Stomach (tissue), 4 donors: ENCODE measurements at regions not wholly inside any gene's neighbourhood (a gene's known extent, or its start where the extent isn't known, plus 50 kb on each side); places are given as distances from the start of the nearest gene placed in this dataset.

Experiments used
- CTCF ChIP-seq, 7 experiments: fragments of 450-650 bp in 4 of 7; fragments of 200-600 bp in 3 of 7; sonication (generic) in 3 of 7; IDR thresholded peaks; one replicate each; pipeline ENCODE4 v1.5.1; 2016 to 2019; ENCODE audit warnings: antibody characterized with exemption in 7 of 7, control low read depth in 2 of 7, mild to moderate bottlenecking in 1 of 7
- POLR2A ChIP-seq, 4 donors: fragments of 450-650 bp; IDR thresholded peaks; one replicate each; pipeline ENCODE4 v1.6.1; 2016; ENCODE audit warnings: antibody characterized with exemption in 4 of 4, control low read depth in 2 of 4, mild to moderate bottlenecking in 1 of 4, moderate library complexity in 1 of 4

GRCh38 chr11:15883455-15883920 is 472.9 kb downstream of the SOX6 start:
- TF ChIP-seq CTCF (IDR thresholded peaks at IDR 0.05) (no peak), POLR2A (IDR thresholded peaks at IDR 0.05) (no peak)
